ENCODE measurements at regions not wholly inside any gene's neighbourhood (a gene's known extent, or its start where the extent isn't known, plus 50 kb on each side); places are given as distances from the start of the nearest gene placed in this dataset.

- peak; percentile 36 for DNase-seq (ENCODE audit: low spot score)
- peak; percentile 53 for TF ChIP-seq CTCF (IDR thresholded peaks at IDR 0.05; ENCODE audit: extremely low read depth, missing control alignments)
These were observed 338.5 kb downstream of the PMP22 start for GRCh38 chr17:14926526-14927122.

GRCh38 chr17:14926073-14926472, 339.1 kb downstream of the PMP22 start:
- TF ChIP-seq CTCF (IDR thresholded peaks at IDR 0.05; ENCODE audit: extremely low read depth, missing control alignments), result no peak
- DNase-seq (ENCODE audit: low spot score), result no peak

GRCh38 chr17:14925498-14925897, 339.6 kb downstream of the PMP22 start:
- DNase-seq (ENCODE audit: low spot score), result no peak

GRCh38 chr17:14923981-14924380, 341.1 kb downstream of the PMP22 start:
- DNase-seq (ENCODE audit: low spot score), result no peak
- no peak for TF ChIP-seq CTCF (IDR thresholded peaks at IDR 0.05; ENCODE audit: extremely low read depth, missing control alignments)

More at GRCh38 chr17:14925498-14925897, 339.6 kb downstream of the PMP22 start:
- no peak for TF ChIP-seq CTCF (IDR thresholded peaks at IDR 0.05; ENCODE audit: extremely low read depth, missing control alignments)

- DNase-seq (ENCODE audit: low spot score), result no peak
- no peak for TF ChIP-seq CTCF (IDR thresholded peaks at IDR 0.05; ENCODE audit: extremely low read depth, missing control alignments)
These were observed 342.7 kb downstream of the PMP22 start for GRCh38 chr17:14922411-14922810.

- DNase-seq (ENCODE audit: low spot score), result no peak
- no peak for TF ChIP-seq CTCF (IDR thresholded peaks at IDR 0.05; ENCODE audit: extremely low read depth, missing control alignments)
These were observed 343.2 kb downstream of the PMP22 start for GRCh38 chr17:14921936-14922335.

- no peak for TF ChIP-seq CTCF (IDR thresholded peaks at IDR 0.05; ENCODE audit: extremely low read depth, missing control alignments)
- DNase-seq (ENCODE audit: low spot score), result no peak
These were observed 345.4 kb downstream of the PMP22 start for GRCh38 chr17:14919631-14920213.
